ENCODE measurements at regions not wholly inside any gene's neighbourhood (a gene's known extent, or its start where the extent isn't known, plus 50 kb on each side); places are given as distances from the start of the nearest gene placed in this dataset.

DNA sequence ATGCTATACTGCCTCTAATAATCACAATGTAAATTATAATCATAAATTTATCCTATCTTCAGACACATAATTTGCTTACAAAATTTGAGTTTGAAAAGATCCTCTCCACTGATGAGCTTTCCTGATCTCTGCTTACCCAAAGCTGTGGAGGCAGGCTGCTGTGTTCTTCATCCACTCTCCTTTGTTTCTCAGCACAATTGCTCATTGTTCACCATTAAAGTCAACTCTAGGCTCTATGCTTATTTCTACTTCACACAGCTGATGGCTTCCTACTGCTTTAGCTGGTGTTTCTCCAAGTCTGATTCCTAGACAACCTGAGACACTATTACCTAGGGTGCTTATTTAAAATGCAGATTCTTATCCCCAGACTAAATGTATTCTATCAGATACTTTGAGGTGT lies 319.7 kb downstream of the PCDH18 start:
- DNase-seq (ENCODE audit: low read depth, low spot score) (no peak), FAIRE-seq (no peak), ATAC-seq (no peak)
- SMC1A ChIA-PET (ENCODE audit: uncharacterized antibody, unreplicated experiment): interaction anchor here (1.1 kb wide), 1 partner anchor 12 kb away, joined by 3 read pairs; no protein-coding TSS in a partner anchor
- Histone ChIP-seq H3K27me3 (replicated peaks in 1 of 2; ENCODE audit: control insufficient read depth in 2 of 2, insufficient read depth in 2 of 2, low read length in 1 of 2) (no peaks in the 10 kb centered on the region), H3K4me1 (ENCODE audit: control insufficient read depth, insufficient read depth, low read length) (no peaks in the 10 kb centered on the region), H3K79me2 (ENCODE audit: control insufficient read depth, insufficient read depth, low read length) (no peaks in the 10 kb centered on the region), H3K4me3 (no peak overlapping the region), H3K36me3 (ENCODE audit: control insufficient read depth in 2 of 2, insufficient read depth in 2 of 2, low read length in 1 of 2) (no peaks in the 10 kb centered on the region), H4K20me1 (ENCODE audit: control insufficient read depth, insufficient read depth) (no peaks in the 10 kb centered on the region), H3K9ac (ENCODE audit: control insufficient read depth, insufficient read depth, low read length) (no peak overlapping the region), H2AFZ (ENCODE audit: control insufficient read depth, low read depth, low read length) (no peak overlapping the region), H3K27ac (ENCODE audit: control insufficient read depth, insufficient read depth) (no peak overlapping the region), H3K9me3 (replicated peaks; ENCODE audit: control insufficient read depth, insufficient read depth, low read length) (no peaks in the 10 kb centered on the region), H3K4me2 (ENCODE audit: control insufficient read depth, insufficient read depth) (no peak overlapping the region)
- TF ChIP-seq, protein P1, sequence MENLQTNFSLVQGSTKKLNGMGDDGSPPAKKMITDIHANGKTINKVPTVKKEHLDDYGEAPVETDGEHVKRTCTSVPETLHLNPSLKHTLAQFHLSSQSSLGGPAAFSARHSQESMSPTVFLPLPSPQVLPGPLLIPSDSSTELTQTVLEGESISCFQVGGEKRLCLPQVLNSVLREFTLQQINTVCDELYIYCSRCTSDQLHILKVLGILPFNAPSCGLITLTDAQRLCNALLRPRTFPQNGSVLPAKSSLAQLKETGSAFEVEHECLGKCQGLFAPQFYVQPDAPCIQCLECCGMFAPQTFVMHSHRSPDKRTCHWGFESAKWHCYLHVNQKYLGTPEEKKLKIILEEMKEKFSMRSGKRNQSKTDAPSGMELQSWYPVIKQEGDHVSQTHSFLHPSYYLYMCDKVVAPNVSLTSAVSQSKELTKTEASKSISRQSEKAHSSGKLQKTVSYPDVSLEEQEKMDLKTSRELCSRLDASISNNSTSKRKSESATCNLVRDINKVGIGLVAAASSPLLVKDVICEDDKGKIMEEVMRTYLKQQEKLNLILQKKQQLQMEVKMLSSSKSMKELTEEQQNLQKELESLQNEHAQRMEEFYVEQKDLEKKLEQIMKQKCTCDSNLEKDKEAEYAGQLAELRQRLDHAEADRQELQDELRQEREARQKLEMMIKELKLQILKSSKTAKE (IDR thresholded peaks at IDR 0.05; ENCODE audit: low read depth, poor library complexity, severe bottlenecking): no peak
- no peak for TF ChIP-seq ETV6 (conservative IDR thresholded peaks at IDR 0.05 in 1 of 2, IDR thresholded peaks at IDR 0.05 in 1 of 2; ENCODE audit: borderline replicate concordance in 1 of 2, low read depth in 1 of 2)
- TF ChIP-seq, protein P2, sequence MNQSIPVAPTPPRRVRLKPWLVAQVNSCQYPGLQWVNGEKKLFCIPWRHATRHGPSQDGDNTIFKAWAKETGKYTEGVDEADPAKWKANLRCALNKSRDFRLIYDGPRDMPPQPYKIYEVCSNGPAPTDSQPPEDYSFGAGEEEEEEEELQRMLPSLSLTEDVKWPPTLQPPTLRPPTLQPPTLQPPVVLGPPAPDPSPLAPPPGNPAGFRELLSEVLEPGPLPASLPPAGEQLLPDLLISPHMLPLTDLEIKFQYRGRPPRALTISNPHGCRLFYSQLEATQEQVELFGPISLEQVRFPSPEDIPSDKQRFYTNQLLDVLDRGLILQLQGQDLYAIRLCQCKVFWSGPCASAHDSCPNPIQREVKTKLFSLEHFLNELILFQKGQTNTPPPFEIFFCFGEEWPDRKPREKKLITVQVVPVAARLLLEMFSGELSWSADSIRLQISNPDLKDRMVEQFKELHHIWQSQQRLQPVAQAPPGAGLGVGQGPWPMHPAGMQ (IDR thresholded peaks at IDR 0.05; ENCODE audit: borderline replicate concordance): no peak
- TF ChIP-seq SREBF2 (IDR thresholded peaks at IDR 0.05; ENCODE audit: low read length): no peak
- TF ChIP-seq MTA2 (IDR thresholded peaks at IDR 0.05; ENCODE audit: low read depth): no peak
- TF ChIP-seq RELA (IDR thresholded peaks at IDR 0.05; ENCODE audit: borderline replicate concordance, partially characterized antibody): no peak
- TF ChIP-seq, protein P3, sequence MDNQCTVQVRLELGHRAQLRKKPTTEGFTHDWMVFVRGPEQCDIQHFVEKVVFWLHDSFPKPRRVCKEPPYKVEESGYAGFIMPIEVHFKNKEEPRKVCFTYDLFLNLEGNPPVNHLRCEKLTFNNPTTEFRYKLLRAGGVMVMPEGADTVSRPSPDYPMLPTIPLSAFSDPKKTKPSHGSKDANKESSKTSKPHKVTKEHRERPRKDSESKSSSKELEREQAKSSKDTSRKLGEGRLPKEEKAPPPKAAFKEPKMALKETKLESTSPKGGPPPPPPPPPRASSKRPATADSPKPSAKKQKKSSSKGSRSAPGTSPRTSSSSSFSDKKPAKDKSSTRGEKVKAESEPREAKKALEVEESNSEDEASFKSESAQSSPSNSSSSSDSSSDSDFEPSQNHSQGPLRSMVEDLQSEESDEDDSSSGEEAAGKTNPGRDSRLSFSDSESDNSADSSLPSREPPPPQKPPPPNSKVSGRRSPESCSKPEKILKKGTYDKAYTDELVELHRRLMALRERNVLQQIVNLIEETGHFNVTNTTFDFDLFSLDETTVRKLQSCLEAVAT (IDR thresholded peaks at IDR 0.05): no peak
- no peak for TF ChIP-seq TCF12 (IDR thresholded peaks at IDR 0.05; ENCODE audit: low read depth, low read length)
- no peak for TF ChIP-seq SPI1 (IDR thresholded peaks at IDR 0.05; ENCODE audit: borderline replicate concordance, insufficient read depth, low read depth, low read length)
- TF ChIP-seq, protein P4, sequence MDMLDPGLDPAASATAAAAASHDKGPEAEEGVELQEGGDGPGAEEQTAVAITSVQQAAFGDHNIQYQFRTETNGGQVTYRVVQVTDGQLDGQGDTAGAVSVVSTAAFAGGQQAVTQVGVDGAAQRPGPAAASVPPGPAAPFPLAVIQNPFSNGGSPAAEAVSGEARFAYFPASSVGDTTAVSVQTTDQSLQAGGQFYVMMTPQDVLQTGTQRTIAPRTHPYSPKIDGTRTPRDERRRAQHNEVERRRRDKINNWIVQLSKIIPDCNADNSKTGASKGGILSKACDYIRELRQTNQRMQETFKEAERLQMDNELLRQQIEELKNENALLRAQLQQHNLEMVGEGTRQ (IDR thresholded peaks at IDR 0.05; ENCODE audit: borderline replicate concordance, low read depth, low read length): no peak
- TF ChIP-seq SRF (IDR thresholded peaks at IDR 0.05; ENCODE audit: low read depth in 2 of 2, low read length in 2 of 2): no peak
- POLR2A ChIA-PET: no interaction called here
- no TSS peak for BruUV-seq (replicated peaks)
- RAD21 ChIA-PET (ENCODE audit: unreplicated experiment): no interaction called here
- in situ Hi-C loops (cut with MboI): no loop called here
- intact Hi-C loops (cut with micrococcal nuclease; ENCODE audit: unreplicated experiment): no loop called here
- CTCF ChIA-PET: no interaction called here
